ENCODE measurements at regions not wholly inside any gene's neighbourhood (a gene's known extent, or its start where the extent isn't known, plus 50 kb on each side); places are given as distances from the start of the nearest gene placed in this dataset.

DNA sequence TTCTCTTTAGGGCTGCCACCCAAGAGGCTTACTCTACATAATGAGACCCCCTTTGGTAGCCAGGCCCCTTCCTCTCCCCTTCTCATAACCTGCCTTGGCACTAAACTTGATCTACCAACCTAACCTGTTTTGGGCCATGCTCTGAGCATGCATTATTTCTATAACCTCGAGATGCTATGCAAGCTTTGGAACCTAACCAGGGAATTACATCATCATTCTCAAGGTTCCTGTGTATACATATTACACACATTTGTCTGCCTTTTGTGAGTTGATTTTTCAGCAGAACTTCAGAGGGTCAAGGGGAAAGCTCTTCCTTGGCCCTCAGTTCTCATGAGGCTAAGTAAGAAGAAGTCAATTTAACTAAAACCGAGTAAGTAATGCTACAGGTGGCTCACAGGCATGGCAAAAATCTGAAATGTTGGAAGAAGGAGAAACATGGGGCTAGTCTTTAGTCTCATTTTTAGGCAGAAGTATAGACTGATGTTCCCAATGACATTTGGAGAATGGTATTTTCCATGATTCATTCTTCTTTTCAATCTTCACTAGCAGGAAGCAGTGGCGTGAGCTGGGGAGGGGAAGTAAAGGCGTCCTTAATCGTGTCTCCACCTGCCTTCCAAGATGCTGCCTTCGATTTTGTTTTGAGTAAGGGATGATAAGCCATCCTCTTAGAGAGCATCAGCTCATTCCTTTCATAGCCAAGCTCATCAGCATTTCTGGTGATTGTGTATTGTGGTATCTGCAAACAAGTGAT, 308.4 kb downstream of the ABCC12 start:
- H3K27ac ChIP-seq = no peak overlapping the region
- no peaks in the 10 kb centered on the region for H3K36me3 ChIP-seq
- 75 to 77% methylated on average over 6 of the region's 6 CpGs for WGBS, 2 donors
- H3K27me3 ChIP-seq = no peaks in the 10 kb centered on the region
- intact Hi-C loops (cut with DNase I) = no loop called here
- DNase-seq = no peak
- TF ChIP-seq POLR2A (IDR thresholded peaks at IDR 0.05) = no peak
- TF ChIP-seq, protein P1, sequence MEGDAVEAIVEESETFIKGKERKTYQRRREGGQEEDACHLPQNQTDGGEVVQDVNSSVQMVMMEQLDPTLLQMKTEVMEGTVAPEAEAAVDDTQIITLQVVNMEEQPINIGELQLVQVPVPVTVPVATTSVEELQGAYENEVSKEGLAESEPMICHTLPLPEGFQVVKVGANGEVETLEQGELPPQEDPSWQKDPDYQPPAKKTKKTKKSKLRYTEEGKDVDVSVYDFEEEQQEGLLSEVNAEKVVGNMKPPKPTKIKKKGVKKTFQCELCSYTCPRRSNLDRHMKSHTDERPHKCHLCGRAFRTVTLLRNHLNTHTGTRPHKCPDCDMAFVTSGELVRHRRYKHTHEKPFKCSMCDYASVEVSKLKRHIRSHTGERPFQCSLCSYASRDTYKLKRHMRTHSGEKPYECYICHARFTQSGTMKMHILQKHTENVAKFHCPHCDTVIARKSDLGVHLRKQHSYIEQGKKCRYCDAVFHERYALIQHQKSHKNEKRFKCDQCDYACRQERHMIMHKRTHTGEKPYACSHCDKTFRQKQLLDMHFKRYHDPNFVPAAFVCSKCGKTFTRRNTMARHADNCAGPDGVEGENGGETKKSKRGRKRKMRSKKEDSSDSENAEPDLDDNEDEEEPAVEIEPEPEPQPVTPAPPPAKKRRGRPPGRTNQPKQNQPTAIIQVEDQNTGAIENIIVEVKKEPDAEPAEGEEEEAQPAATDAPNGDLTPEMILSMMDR (IDR thresholded peaks at IDR 0.05) = no peak
- no peak overlapping the region for H3K4me3 ChIP-seq (replicated peaks in 1 of 3)
- H3K4me1 ChIP-seq = no peaks in the 10 kb centered on the region
- no peaks in the 10 kb centered on the region for H3K9me3 ChIP-seq

DNA sequence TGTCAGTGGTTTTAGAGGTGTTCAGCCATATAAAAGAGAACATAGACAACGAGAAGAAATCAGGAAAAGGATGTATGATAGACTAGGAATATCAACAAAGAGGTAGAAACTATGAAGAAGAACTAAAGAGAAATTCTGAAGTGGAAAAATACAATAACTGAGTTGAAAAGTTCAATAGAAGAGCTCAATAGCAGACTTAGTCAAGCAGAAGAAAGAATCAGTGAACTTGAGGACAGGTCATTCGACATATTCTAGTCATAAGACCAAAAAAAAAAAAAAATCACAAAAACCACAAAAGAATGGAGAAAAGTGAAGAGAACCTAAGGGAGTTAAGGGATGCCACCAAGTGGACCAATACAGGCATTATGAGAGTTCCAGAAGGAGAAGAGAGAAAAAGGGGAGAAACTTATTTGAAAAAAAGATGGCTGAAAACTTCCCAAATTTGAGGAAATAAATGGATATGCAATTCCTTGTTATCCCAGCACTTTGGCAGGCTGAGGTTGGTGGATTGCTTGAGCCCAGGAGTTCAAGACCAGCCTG, 321.2 kb downstream of the ABCC12 start:
- Histone ChIP-seq H3K9me3 (no peaks in the 10 kb centered on the region), H3K27ac (no peak overlapping the region), H3K36me3 (no peaks in the 10 kb centered on the region), H3K27me3 (no peaks in the 10 kb centered on the region), H3K4me1 (no peaks in the 10 kb centered on the region), H3K4me3 (replicated peaks in 1 of 3) (no peak overlapping the region)
- DNase-seq = no peak
- intact Hi-C loops (cut with DNase I) = no loop called here
- no peak for TF ChIP-seq POLR2A (IDR thresholded peaks at IDR 0.05)
- TF ChIP-seq, protein P1 (IDR thresholded peaks at IDR 0.05) = no peak
- WGBS, 2 donors = 58 to 62% methylated on average over 2 of the region's 2 CpGs

DNA sequence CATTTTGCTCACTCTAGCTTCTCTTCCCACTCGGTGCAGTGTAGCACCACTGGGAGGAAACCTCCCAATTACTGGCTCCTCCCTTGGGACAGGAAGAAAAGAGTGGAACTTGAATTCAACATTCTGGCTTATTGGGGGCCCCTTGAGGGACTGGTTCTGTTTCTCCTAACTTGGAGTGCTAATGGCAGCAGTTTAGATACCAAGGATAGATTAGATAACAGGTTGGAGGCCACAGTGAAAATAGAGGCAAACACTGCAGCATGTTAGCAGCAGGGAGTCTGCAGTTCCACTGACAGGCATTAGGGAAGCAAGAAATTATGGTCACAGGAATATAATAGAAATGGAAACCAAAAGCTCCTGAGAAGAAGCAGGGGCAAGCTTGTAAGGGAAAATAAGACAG, 322.0 kb downstream of the ABCC12 start:
- intact Hi-C loops (cut with DNase I) = no loop called here
- H3K9me3 ChIP-seq = no peaks in the 10 kb centered on the region
- TF ChIP-seq, protein P1 (IDR thresholded peaks at IDR 0.05) = no peak
- TF ChIP-seq POLR2A (IDR thresholded peaks at IDR 0.05) = no peak
- no peaks in the 10 kb centered on the region for H3K36me3 ChIP-seq
- no peak overlapping the region for H3K4me3 ChIP-seq (replicated peaks in 1 of 3)
- no peaks in the 10 kb centered on the region for H3K4me1 ChIP-seq
- no peak overlapping the region for H3K27ac ChIP-seq
- H3K27me3 ChIP-seq = no peaks in the 10 kb centered on the region
- 67 to 79% methylated on average over 1 of the region's 1 CpG for WGBS, 2 donors
- no peak for DNase-seq

DNA sequence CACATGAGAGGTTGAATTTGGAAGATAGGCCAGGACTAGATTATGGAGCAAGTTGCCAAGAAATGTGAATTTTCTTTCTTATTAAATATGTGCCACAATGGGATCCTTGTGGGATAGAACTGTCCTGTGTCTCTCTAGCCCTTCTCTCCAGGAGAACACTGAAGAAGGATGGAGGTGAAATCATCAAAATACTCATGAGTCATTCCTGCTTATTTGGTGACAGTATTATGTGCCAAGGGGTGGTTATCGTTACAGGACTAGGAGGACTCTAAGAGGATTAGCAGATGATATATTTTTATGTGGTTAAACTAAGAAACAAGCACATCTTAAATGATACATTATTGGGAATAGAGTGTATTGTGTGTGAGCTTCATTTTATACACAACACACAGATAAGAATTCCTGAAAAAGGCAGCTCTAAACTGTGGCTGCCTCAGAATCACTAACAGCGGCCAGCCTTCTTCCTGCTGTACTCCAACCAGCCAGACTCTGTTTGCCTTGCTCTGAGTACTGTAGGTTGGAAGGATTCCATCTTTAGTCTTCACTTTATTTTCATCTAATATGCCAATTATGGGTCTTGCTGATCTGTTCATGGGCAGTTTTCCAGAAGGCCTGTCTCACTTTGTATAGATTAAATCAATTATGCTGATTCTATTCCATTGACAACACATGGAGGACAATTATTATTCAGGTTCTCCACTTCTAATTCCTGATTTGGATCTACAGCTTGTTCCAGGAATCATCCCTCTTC, 325.8 kb downstream of the ABCC12 start:
- no peak for DNase-seq
- Histone ChIP-seq H3K27me3 (no peaks in the 10 kb centered on the region), H3K9me3 (no peaks in the 10 kb centered on the region), H3K4me1 (no peaks in the 10 kb centered on the region), H3K4me3 (replicated peaks in 1 of 3) (no peak overlapping the region), H3K27ac (no peak overlapping the region), H3K36me3 (no peaks in the 10 kb centered on the region)
- WGBS, 2 donors = 80 to 92% methylated on average over 2 of the region's 2 CpGs
- intact Hi-C loops (cut with DNase I) = no loop called here
- TF ChIP-seq, protein P1 (IDR thresholded peaks at IDR 0.05) = no peak
- TF ChIP-seq POLR2A (IDR thresholded peaks at IDR 0.05) = no peak

DNA sequence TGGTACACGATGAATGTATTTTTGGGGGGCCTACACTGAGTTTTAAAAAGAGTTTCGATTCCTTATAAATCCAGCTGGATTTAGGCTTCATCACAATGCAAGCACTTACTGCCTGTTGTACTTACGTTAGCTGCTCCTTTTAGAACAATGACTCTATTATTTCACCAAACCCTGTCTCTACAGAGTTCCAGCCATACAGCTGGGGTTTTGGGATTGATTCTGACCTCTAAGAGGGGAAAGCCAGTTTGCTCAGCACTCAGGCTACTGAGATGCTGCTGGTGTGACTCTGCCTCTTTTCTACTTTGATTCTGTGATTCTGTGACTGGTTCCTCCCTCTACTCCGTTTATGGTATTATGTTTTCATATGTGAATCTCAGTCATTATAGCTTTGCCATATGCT, 329.7 kb downstream of the ABCC12 start:
- H3K27ac ChIP-seq = no peak overlapping the region

More for the DNA sequence above, 329.7 kb downstream of the ABCC12 start:
- intact Hi-C loops (cut with DNase I) = no loop called here
- 79 to 80% methylated on average over 4 of the region's 4 CpGs for WGBS, 2 donors
- H3K9me3 ChIP-seq = no peaks in the 10 kb centered on the region
- no peak overlapping the region for H3K4me3 ChIP-seq (replicated peaks in 1 of 3)
- H3K4me1 ChIP-seq = no peaks in the 10 kb centered on the region
- TF ChIP-seq, protein P1 (IDR thresholded peaks at IDR 0.05) = no peak
- no peak for TF ChIP-seq POLR2A (IDR thresholded peaks at IDR 0.05)
- DNase-seq = no peak
- no peaks in the 10 kb centered on the region for H3K36me3 ChIP-seq
- no peaks in the 10 kb centered on the region for H3K27me3 ChIP-seq
